ENCODE measurements at regions not wholly inside any gene's neighbourhood (a gene's known extent, or its start where the extent isn't known, plus 50 kb on each side); places are given as distances from the start of the nearest gene placed in this dataset.

DNA sequence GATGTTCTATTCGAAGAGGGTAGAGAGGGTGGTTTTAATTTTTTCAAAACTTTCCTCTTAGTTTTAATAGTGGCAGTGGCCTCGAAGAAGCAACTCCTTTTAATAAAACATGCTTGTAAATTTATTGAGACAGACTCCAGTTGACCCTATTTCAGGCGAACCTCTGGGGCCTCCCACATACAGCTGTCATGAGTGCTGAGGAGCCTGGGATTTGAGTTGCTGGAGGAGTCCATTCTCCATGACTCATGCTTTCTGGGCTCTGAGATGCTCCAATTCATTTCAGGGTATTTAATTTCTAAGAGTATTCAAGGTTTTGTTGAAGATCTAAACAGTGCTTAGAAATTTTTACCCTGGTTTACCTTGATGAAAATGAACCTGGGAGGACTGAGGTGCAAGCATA, 580.4 kb downstream of the CBLN4 start:
- TF ChIP-seq, protein P1, sequence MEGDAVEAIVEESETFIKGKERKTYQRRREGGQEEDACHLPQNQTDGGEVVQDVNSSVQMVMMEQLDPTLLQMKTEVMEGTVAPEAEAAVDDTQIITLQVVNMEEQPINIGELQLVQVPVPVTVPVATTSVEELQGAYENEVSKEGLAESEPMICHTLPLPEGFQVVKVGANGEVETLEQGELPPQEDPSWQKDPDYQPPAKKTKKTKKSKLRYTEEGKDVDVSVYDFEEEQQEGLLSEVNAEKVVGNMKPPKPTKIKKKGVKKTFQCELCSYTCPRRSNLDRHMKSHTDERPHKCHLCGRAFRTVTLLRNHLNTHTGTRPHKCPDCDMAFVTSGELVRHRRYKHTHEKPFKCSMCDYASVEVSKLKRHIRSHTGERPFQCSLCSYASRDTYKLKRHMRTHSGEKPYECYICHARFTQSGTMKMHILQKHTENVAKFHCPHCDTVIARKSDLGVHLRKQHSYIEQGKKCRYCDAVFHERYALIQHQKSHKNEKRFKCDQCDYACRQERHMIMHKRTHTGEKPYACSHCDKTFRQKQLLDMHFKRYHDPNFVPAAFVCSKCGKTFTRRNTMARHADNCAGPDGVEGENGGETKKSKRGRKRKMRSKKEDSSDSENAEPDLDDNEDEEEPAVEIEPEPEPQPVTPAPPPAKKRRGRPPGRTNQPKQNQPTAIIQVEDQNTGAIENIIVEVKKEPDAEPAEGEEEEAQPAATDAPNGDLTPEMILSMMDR (conservative IDR thresholded peaks at IDR 0.05), result no peak
- no peak for TF ChIP-seq ZFX (IDR thresholded peaks at IDR 0.05)
